A673 (cell line): ENCODE measurements at regions not wholly inside any gene's neighbourhood (a gene's known extent, or its start where the extent isn't known, plus 50 kb on each side); places are given as distances from the start of the nearest gene placed in this dataset.

Experiments
- CTCF ChIP-seq: fragments of 300-800, 200-600 bp; sonication (generic); conservative IDR thresholded peaks from 2 replicates; pipeline ENCODE4 v1.5.1; 2017; ENCODE audit warnings: low read depth, mild to moderate bottlenecking, antibody characterized with exemption, low read length, moderate library complexity, mixed read lengths
- EZH2 ChIP-seq: fragments of 200-600 bp; sonication (generic); IDR thresholded peaks from 2 replicates; pipeline ENCODE4 v1.6.1; 2017; ENCODE audit warnings: borderline replicate concordance, low read depth, mild to moderate bottlenecking, mixed read lengths, antibody characterized with exemption, low read length; ENCODE audit not compliant: poor library complexity, severe bottlenecking

DNA sequence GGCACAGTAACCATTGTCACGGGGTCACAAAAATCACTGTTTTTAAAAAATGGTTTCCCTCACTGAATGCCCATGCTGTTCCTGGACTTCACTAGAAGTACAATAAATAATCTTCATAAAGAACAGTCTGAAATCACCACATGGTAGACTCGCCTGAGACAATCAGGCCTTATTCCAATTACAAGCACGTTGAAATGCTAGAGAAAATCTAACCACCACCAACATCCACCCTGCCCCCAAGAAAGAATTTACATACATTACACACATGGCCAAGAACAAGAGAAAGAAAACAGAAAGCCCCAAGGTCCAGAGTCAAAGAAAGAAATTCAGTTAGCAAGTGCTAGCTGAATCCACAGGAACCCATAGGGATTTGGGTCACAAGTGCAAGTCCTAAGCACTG, 107.0 kb upstream of the ERG start:
- TF ChIP-seq CTCF (no peak), EZH2 (no peak)
